HepG2 (cell line): ENCODE measurements at regions not wholly inside any gene's neighbourhood (a gene's known extent, or its start where the extent isn't known, plus 50 kb on each side); places are given as distances from the start of the nearest gene placed in this dataset.
A peak's percentile ranks its signal among the peaks of the same experiment; 100 is the strongest.

Experiments
- ATAC-seq: fragments of 200-7000 bp; cut with Tn5 transposase; 3 replicates; pipeline ENCODE4 v1.9.1; 2020; ENCODE audit warnings: mild to moderate bottlenecking, moderate library complexity
- BruUV-seq: library from RNA; stranded (reverse); fragments of 400-500 nt; replicated peaks from 2 replicates; lab custom pipeline; 2021; lab: Mats Ljungman, UMichigan
- CTCF ChIA-PET: fragments of 300-600 bp; formaldehyde crosslinking; extraction: SDS; loops from one replicate; lab custom pipeline; 2021; ENCODE audit warnings: low total read pairs, inconsistent platforms, low intra/inter-chr PET ratio; lab: Yijun Ruan, JAX
- POLR2A ChIA-PET: fragments of 350-600 bp; sonication (Branson Sonifier 250); formaldehyde crosslinking; loops from one replicate; lab custom pipeline; 2020; ENCODE audit warnings: antibody characterized with exemption, inconsistent platforms; lab: Yijun Ruan, JAX
- DNase-seq: peaks from one replicate; pipeline ENCODE4 v3.0.0-alpha.2; 2015; ENCODE audit warnings: low spot score
- FAIRE-seq: peaks from 3 replicates; lab custom pipeline; 2011; peaks lifted over from hg19 to GRCh38; lab: Jason Lieb, UNC
- H2AFZ ChIP-seq: one replicate; pipeline ENCODE4 v1.6.1; 2011; ENCODE audit warnings: low read length, inconsistent platforms
- H3K27ac ChIP-seq: fragments of 300-600 bp; 3 replicates; pipeline ENCODE4 v1.8.0; 2011; ENCODE audit warnings: mixed run types, mild to moderate bottlenecking, mixed read lengths, low read length, inconsistent platforms; ENCODE audit not compliant: insufficient read depth; ENCODE audit errors: extremely low read length
- H3K27me3 ChIP-seq, 2 experiments: fragments of 200-600 bp in 1 of 2; 2 replicates in 1 of 2; 3 replicates in 1 of 2; pipeline versions ENCODE4 v1.6.0 to v1.8.0; 2011; ENCODE audit warnings: low read length in 2 of 2, mild to moderate bottlenecking in 2 of 2, moderate library complexity in 2 of 2, inconsistent platforms in 1 of 2; ENCODE audit not compliant: insufficient read depth in 2 of 2, control insufficient read depth in 1 of 2
- H3K36me3 ChIP-seq, 2 experiments: fragments of 200-600 bp in 1 of 2; replicated peaks in 1 of 2; 2 replicates in 1 of 2; 3 replicates in 1 of 2; pipeline versions ENCODE4 v1.5.1 to v1.8.0; 2011; ENCODE audit warnings: low read length in 2 of 2, inconsistent platforms in 1 of 2; ENCODE audit not compliant: insufficient read depth in 2 of 2, control insufficient read depth in 1 of 2
- H3K4me1 ChIP-seq: 2 replicates; pipeline ENCODE4 v1.5.1; 2012; ENCODE audit warnings: low read length, inconsistent platforms; ENCODE audit not compliant: insufficient read depth
- H3K4me2 ChIP-seq: 2 replicates; pipeline ENCODE4 v1.6.0; 2011; ENCODE audit warnings: low read depth, low read length, inconsistent platforms
- H3K4me3 ChIP-seq, 3 experiments: fragments of 200-600 bp in 1 of 3; sonication (generic), shearing (Covaris generic) in 1 of 3; replicated peaks in 1 of 3; 2 replicates each; pipeline ENCODE4 v1.5.1; 2011 to 2016; ENCODE audit warnings: low read length in 3 of 3, inconsistent platforms in 2 of 3, low read depth in 2 of 3, mild to moderate bottlenecking in 2 of 3, control low read depth in 1 of 3, mixed read lengths in 1 of 3; ENCODE audit not compliant: insufficient read depth in 1 of 3
- H3K79me2 ChIP-seq: one replicate; pipeline ENCODE4 v1.6.1; 2011; ENCODE audit warnings: low read length, inconsistent platforms; ENCODE audit not compliant: insufficient read depth
- H3K9ac ChIP-seq: 2 replicates; pipeline ENCODE4 v1.6.0; 2011; ENCODE audit warnings: mild to moderate bottlenecking, low read depth, low read length, inconsistent platforms; ENCODE audit not compliant: insufficient read depth
- H3K9me3 ChIP-seq: 2 replicates; pipeline ENCODE4 v1.5.1; 2012; ENCODE audit warnings: mild to moderate bottlenecking, low read length
- H4K20me1 ChIP-seq: 2 replicates; pipeline ENCODE4 v1.6.0; 2011; ENCODE audit warnings: inconsistent platforms, mild to moderate bottlenecking, low read length, moderate library complexity; ENCODE audit not compliant: insufficient read depth
- ETV5 ChIP-seq: IDR thresholded peaks from 2 replicates; pipeline ENCODE4 v1.6.1; 2018; ENCODE audit warnings: missing biosample characterization, missing genetic modification reagents, inconsistent platforms, borderline replicate concordance
- GABPA ChIP-seq, 2 experiments: IDR thresholded peaks; 2 replicates each; pipeline ENCODE4 v1.6.1; 2011 to 2016; ENCODE audit warnings: low read depth in 2 of 2, low read length in 1 of 2, missing biosample characterization in 1 of 2, missing genetic modification characterization in 1 of 2
- KDM5B ChIP-seq: sonication (generic); formaldehyde crosslinking; IDR thresholded peaks from 2 replicates; pipeline ENCODE4 v1.4.0; 2020; ENCODE audit warnings: missing genetic modification reagents, mild to moderate bottlenecking, borderline replicate concordance
- LRRFIP1 ChIP-seq: sonication (generic); formaldehyde crosslinking; conservative IDR thresholded peaks from 2 replicates; pipeline ENCODE4 v1.4.0; 2020; ENCODE audit warnings: missing genetic modification reagents
- MLXIP ChIP-seq: sonication (generic); formaldehyde crosslinking; IDR thresholded peaks from 2 replicates; pipeline ENCODE4 v1.9.0; 2021; ENCODE audit warnings: missing genetic modification reagents, borderline replicate concordance
- NCOA2 ChIP-seq: sonication (generic); formaldehyde crosslinking; IDR thresholded peaks from 2 replicates; pipeline ENCODE4 v1.8.0; 2022; ENCODE audit warnings: inconsistent platforms
- POLR2G ChIP-seq: fragments of 200-400 bp; formaldehyde crosslinking; IDR thresholded peaks from 2 replicates; pipeline ENCODE4 v1.6.1; 2018; ENCODE audit warnings: mild to moderate bottlenecking, low read depth, low read length, moderate library complexity
- SMAD3 ChIP-seq: sonication (generic); formaldehyde crosslinking; IDR thresholded peaks from 2 replicates; pipeline ENCODE4 v1.4.0; 2020; ENCODE audit warnings: missing genetic modification reagents
- SOX6 ChIP-seq, 2 experiments: fragments of 450-650 bp in 1 of 2; sonication (generic) in 1 of 2; formaldehyde crosslinking in 1 of 2; IDR thresholded peaks; 2 replicates each; pipeline versions ENCODE4 v1.4.0 to v1.6.1; 2017 to 2020; ENCODE audit warnings: antibody characterized with exemption in 1 of 2, mild to moderate bottlenecking in 1 of 2, missing genetic modification reagents in 1 of 2
- THAP11 ChIP-seq: IDR thresholded peaks from 2 replicates; pipeline ENCODE4 v1.6.1; 2016; ENCODE audit warnings: missing biosample characterization, missing genetic modification reagents
- ZNF143 ChIP-seq: sonication (generic); formaldehyde crosslinking; IDR thresholded peaks from 2 replicates; pipeline ENCODE4 v1.4.0; 2020; ENCODE audit warnings: missing genetic modification reagents
- ZNF160 ChIP-seq: sonication (generic); formaldehyde crosslinking; IDR thresholded peaks from 2 replicates; pipeline ENCODE4 v1.8.0; 2022; ENCODE audit warnings: mild to moderate bottlenecking, inconsistent platforms, missing genetic modification reagents
- ZNF782 ChIP-seq: sonication (generic); formaldehyde crosslinking; IDR thresholded peaks from 2 replicates; pipeline ENCODE4 v1.4.0; 2020; ENCODE audit warnings: missing genetic modification reagents, mild to moderate bottlenecking, borderline replicate concordance
- in situ Hi-C: cut with HindIII; loops from 2 replicates; pipeline ENCODE4 v1.10.0; 2017; ENCODE audit warnings: low pct_unique_long_range_greater_than_20kb; ENCODE audit not compliant: extremely low pct_ligation_motif_present
- intact Hi-C: fragments of 100-400 bp; cut with micrococcal nuclease; formaldehyde crosslinking; loops from one replicate; pipeline ENCODE4 v1.10.0; 2022; ENCODE audit not compliant: unreplicated experiment

GRCh38 chr12:112705037-112705632, 86.4 kb upstream of the RPH3A start:
- H3K79me2 ChIP-seq: no peaks in the 10 kb centered on the region
- H3K4me2 ChIP-seq: no peak overlapping the region
- in situ Hi-C loops: no loop called here
- no peaks in the 10 kb centered on the region for H3K9me3 ChIP-seq
- H3K4me1 ChIP-seq: no peaks in the 10 kb centered on the region
- POLR2A ChIA-PET: no interaction called here
- TF ChIP-seq GABPA (IDR thresholded peaks at IDR 0.05; ENCODE audit: low read depth, low read length): no peak
- TF ChIP-seq GABPA (CRISPR knock-in tag; IDR thresholded peaks at IDR 0.05; ENCODE audit: low read depth): 0 out of 2 replicates have a peak, but pooled peaks have one; percentile 13
- peak; percentile 78 for TF ChIP-seq ZNF143 (CRISPR knock-in tag)
- TF ChIP-seq ZNF160 (CRISPR knock-in tag): no peak
- TF ChIP-seq THAP11 (CRISPR knock-in tag): peak; percentile 93
- no peak for TF ChIP-seq NCOA2 (CRISPR knock-in tag)
- TF ChIP-seq SOX6 (IDR thresholded peaks at IDR 0.05): no peak
- no peak for TF ChIP-seq SOX6 (CRISPR knock-in tag; IDR thresholded peaks at IDR 0.05)
- no peak for TF ChIP-seq MLXIP (CRISPR knock-in tag)
- no peak for TF ChIP-seq SMAD3 (CRISPR knock-in tag)
- TF ChIP-seq POLR2G: no peak
- no peak for TF ChIP-seq ZNF782 (CRISPR knock-in tag)
- no peak for TF ChIP-seq ETV5 (CRISPR knock-in tag)
- TF ChIP-seq LRRFIP1 (CRISPR knock-in tag): no peak
- no peak for TF ChIP-seq KDM5B (CRISPR knock-in tag)
- no peak overlapping the region for H2AFZ ChIP-seq
- CTCF ChIA-PET: no interaction called here
- no peak for FAIRE-seq
- intact Hi-C loops: no loop called here
- no peaks in the 10 kb centered on the region for H4K20me1 ChIP-seq
- BruUV-seq: no TSS peak
- no peak overlapping the region for H3K9ac ChIP-seq
- DNase-seq: no peak
- H3K36me3 ChIP-seq: no peaks in the 10 kb centered on the region
- no peak for ATAC-seq
- H3K27ac ChIP-seq: no peak overlapping the region
- H3K4me3 ChIP-seq: no peak overlapping the region
- no peaks in the 10 kb centered on the region for H3K27me3 ChIP-seq
